ENCODE measurements at regions not wholly inside any gene's neighbourhood (a gene's known extent, or its start where the extent isn't known, plus 50 kb on each side); places are given as distances from the start of the nearest gene placed in this dataset.

- peak; percentile 19 for FAIRE-seq
- no TSS peak for BruUV-seq (replicated peaks)
- Histone ChIP-seq H3K4me3 (no peak overlapping the region), H4K20me1 (replicated peaks; ENCODE audit: control insufficient read depth, insufficient read depth, low read length) (no peaks in the 10 kb centered on the region), H3K4me1 (replicated peaks in 1 of 2; ENCODE audit: control insufficient read depth in 2 of 2, insufficient read depth in 2 of 2, low read length in 2 of 2) (no peaks in the 10 kb centered on the region), H2AFZ (ENCODE audit: low read depth, low read length) (no peak overlapping the region), H3K36me3 (ENCODE audit: control insufficient read depth, insufficient read depth, low read length) (no peaks in the 10 kb centered on the region), H3K9me1 (ENCODE audit: control insufficient read depth, insufficient read depth, low read length) (no peaks in the 10 kb centered on the region), H3K27me3 (ENCODE audit: control insufficient read depth in 2 of 2, insufficient read depth in 2 of 2, low read length in 2 of 2) (peaks cover 2 to 18% of the 10 kb centered on the region in 2 experiments), H3K79me2 (ENCODE audit: control insufficient read depth, insufficient read depth, low read length) (no peaks in the 10 kb centered on the region), H3K9ac (ENCODE audit: insufficient read depth in 1 of 2, low read depth in 2 of 2, low read length in 2 of 2) (no peak overlapping the region), H3K27ac (ENCODE audit: extremely low read depth, low read depth, low read length) (no peak overlapping the region), H3K9me3 (replicated peaks; ENCODE audit: control insufficient read depth, insufficient read depth, low read depth, low read length) (no peaks in the 10 kb centered on the region), H3K4me2 (ENCODE audit: insufficient read depth, low read length) (no peak overlapping the region)
- in situ Hi-C loops (cut with MboI), result no loop called here
- CTCF ChIA-PET (ENCODE audit: low intra/inter-chr PET ratio), result no interaction called here
- ATAC-seq, result no peak
- POLR2A ChIA-PET, result no interaction called here
- WGBS (ENCODE audit: insufficient coverage, low coverage, missing lambda C conversion rate), result 0% methylated on average over 4 of the region's 4 CpGs
- DNase-seq (ENCODE audit: extremely low read depth in 1 of 4, low spot score in 3 of 4), result no peak
- intact Hi-C loops (cut with micrococcal nuclease), result no loop called here
- no peak for TF ChIP-seq MTA1 (IDR thresholded peaks at IDR 0.05; ENCODE audit: borderline replicate concordance)
- TF ChIP-seq HSF4 (CRISPR knock-in tag; IDR thresholded peaks at IDR 0.05; ENCODE audit: borderline replicate concordance), result no peak
- no peak for TF ChIP-seq CBFA2T3 (IDR thresholded peaks at IDR 0.05)
- TF ChIP-seq POU5F1 (IDR thresholded peaks at IDR 0.05; ENCODE audit: borderline replicate concordance, low read depth, low read length, partially characterized antibody), result no peak
- TF ChIP-seq MXD1 (CRISPR knock-in tag; IDR thresholded peaks at IDR 0.05; ENCODE audit: borderline replicate concordance, poor library complexity, severe bottlenecking), result no peak
- no peak for TF ChIP-seq XRCC3 (IDR thresholded peaks at IDR 0.05)
- no peak for TF ChIP-seq KLF6 (CRISPR knock-in tag; IDR thresholded peaks at IDR 0.05; ENCODE audit: borderline replicate concordance)
- TF ChIP-seq TAF1 (IDR thresholded peaks at IDR 0.05; ENCODE audit: control insufficient read depth, extremely low read depth, insufficient read depth, low read length, severe bottlenecking), result no peak
- TF ChIP-seq RERE (CRISPR knock-in tag; IDR thresholded peaks at IDR 0.05; ENCODE audit: borderline replicate concordance), result no peak
- no peak for TF ChIP-seq E4F1 (CRISPR knock-in tag; IDR thresholded peaks at IDR 0.05; ENCODE audit: borderline replicate concordance)
- TF ChIP-seq NR3C1 (CRISPR knock-in tag; IDR thresholded peaks at IDR 0.05), result no peak
- no peak for TF ChIP-seq NBN (IDR thresholded peaks at IDR 0.05; ENCODE audit: low read depth)
- no peak for TF ChIP-seq HIVEP1 (CRISPR knock-in tag; IDR thresholded peaks at IDR 0.05)
- no peak for TF ChIP-seq PKNOX1 (IDR thresholded peaks at IDR 0.05)
- TF ChIP-seq ADNP (tag; IDR thresholded peaks at IDR 0.05), result no peak
These were observed 70.0 kb downstream of the IRX6 start for GRCh38 chr16:55393991-55394390.
